HG02610 (cell line): ENCODE measurements at regions not wholly inside any gene's neighbourhood (a gene's known extent, or its start where the extent isn't known, plus 50 kb on each side); places are given as distances from the start of the nearest gene placed in this dataset.

Experiments
- ATAC-seq: cut with Tn5 transposase; IDR thresholded peaks from one replicate; pipeline ENCODE4 v1.9.1; 2021; ENCODE audit warnings: mild to moderate bottlenecking, moderate library complexity; ENCODE audit not compliant: unreplicated experiment

DNA sequence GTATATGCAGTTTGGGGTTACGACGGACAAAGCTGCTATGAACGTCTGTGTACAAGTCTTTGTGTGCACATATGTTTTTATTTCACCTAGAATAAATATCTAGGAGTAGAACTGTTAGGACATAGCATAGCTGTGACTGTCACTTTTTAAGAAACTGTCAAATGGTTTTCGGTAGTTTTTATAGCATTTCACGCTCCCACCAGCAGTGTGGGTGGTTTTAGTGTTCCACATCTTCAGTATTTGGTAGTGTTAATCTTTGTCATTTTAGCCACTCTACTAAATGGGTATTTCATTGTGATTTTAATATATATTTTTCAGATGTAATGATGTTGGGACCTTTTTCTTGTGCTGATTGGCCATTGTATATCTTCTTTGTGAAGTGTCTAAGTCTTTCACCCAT is 109.1 kb upstream of the BCAT1 start:
- ATAC-seq: no peak

DNA sequence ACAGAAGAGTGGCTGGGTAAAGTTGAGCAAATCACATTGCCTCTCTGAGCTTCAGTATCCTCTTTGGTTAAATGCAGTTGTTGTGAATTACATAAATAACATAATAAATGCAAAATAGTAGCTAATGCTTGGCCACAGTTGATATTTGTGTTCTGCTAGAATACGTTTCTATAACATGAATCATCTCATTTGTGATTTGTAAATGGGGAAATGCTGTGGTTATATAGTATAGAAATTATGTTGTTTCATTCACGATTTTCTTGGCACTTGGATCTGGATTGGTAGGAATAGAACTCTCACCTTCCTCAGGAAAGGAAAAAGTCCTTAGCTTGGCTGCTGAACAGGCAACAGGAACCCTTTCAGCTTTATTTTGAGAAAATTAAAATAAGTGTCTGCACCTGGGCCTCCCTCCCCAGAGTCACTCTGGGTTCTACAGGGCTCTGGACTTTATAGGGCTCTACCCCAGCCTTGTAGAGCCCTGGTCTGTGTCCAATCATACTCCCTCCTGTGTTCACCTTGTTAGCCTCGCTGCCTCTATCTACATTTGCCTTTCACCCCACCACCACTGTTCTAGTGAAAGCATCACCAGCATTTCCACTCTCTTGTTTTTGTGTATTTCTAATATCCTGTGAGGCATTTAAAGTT is 107.7 kb upstream of the BCAT1 start:
- no peak for ATAC-seq

DNA sequence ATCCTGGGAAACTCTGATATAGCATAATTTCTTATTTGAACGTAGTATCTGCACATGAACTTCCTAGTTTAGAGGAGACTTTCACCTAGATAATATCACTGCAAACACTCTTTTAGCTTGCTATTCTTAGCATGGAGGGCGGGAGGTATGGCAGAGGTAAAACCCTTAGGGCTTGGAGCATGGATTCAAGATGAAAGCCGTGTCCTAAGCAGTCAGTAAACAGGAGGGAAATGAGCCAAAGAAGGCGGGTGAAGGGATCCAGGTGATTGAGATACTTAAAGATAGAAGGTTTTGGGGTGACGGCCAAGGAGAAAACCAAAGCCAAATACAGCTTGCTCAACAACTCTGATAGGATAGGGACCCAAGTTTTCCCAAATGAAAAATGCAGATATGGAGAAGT is 107.1 kb upstream of the BCAT1 start:
- no peak for ATAC-seq

DNA sequence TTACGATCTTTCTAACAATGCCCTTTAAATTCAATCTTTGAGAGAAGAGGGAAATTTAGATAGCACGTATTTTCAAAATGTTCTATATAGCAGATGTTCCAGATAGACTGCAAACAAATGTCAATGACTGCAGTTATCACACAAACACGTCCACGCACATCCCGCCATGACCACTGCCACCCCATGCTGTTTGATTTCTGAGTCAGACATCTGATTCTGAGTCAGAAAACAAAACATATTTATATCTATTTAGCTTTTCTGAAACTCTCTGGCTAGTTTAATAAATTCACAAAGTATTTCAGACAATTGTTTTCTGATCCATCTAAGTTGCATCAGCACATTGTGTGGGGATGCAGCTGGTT is 105.9 kb upstream of the BCAT1 start:
- ATAC-seq: peak; percentile 23

DNA sequence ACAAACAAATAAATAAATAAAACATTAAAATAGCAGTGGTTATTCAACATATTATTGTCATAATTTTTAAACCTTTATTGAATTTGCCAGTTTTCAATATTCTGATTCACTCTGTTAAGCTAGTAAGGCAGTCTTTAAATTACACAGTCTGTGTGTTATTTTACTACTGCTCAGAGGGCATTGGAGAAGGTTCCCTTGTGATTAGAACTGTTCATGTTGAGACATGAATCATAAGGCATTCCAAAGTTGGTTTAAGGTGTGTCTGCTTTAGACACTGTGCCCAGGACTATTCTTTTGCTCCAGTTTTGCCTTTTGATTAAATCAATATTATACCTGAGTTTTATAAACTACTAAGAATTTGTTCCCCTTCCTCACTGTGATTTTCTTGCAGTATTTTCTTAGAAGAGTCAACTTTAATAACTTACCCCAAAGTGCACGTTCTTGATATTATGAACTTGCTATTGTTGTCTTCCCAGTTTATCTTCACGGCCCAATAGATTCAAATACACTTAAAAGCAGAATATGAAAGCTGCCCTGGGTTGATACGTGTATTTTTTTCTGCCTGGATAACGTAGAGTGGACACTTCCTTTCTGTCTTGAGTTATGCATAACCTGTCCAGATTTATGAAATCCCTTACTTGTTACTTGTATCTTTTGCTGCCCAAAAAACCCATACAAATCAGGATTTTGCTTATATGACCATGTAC is 105.3 kb upstream of the BCAT1 start:
- ATAC-seq: no peak

DNA sequence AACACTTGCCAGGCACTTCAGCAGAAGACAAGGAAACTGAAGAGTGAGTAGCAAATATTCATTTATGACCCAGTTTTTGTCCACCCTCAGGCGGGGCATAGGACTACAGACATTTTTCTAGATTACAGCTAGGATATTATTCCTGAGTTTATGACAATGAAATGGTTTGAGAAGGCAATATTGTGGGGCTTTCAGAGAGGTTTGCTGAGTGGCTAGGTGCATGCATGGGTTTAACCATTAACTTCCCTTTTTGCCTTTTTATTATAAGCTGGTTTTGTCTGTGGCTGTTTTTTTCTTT is 104.0 kb upstream of the BCAT1 start:
- ATAC-seq: no peak

DNA sequence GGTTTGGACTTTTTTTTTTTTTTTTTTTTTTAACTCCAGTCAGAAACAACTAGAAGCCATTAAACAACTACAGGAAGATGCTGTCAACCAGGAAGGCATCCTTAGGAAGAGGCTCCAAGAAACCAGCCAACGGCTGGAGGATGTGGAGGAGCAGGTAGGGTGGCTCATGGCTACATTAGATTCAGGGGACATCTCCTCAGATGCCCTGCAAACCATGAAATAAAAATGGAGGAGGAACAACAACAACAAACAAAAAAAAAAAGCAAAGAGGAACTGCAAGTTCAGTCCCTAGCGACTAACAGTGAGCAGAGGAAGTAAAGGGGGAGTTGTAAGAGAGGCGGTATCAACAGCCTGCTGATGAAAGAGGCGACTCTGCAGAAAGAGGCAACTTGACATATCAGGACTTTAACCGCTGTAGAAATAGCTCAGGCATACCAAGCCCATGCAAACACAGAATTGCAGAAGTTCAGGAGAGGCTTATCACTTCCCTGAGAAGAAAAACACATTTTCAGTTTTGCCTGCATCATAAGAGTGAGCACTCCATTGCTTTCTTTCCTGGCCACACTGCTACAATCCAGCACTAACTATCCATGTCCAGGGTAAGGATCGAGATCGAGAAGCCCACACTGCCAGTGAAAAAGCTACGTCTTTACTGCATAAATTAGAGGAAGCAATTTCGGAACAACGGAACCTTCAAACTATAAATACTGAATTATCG is 103.5 kb upstream of the BCAT1 start:
- peak; percentile 77 for ATAC-seq

DNA sequence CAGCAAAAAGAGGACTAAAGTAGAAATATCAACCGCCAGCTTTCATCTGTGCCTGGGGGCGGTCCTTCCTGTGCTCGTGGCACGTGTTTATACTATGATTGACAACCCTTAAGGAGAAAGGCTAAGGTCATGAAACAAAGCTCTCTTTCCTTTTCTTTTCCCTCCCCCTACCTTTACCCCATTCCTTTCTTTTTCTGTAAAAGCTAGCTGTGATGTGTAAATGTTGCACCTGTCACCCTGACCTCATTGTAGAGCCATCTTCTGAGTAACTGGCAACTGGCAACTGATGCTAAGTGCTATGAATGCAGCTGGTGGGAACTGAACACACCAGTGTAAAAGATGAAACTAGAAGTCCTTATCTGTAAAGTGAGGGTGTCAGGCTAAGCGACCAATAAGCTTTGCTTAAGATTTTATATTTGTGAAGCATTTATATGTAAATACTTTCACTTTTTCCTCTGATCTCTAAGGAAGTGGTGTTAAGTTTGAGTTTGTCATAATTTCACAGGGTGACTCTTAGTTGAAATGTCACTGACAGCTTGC is 102.8 kb upstream of the BCAT1 start:
- ATAC-seq: peak; percentile 54

DNA sequence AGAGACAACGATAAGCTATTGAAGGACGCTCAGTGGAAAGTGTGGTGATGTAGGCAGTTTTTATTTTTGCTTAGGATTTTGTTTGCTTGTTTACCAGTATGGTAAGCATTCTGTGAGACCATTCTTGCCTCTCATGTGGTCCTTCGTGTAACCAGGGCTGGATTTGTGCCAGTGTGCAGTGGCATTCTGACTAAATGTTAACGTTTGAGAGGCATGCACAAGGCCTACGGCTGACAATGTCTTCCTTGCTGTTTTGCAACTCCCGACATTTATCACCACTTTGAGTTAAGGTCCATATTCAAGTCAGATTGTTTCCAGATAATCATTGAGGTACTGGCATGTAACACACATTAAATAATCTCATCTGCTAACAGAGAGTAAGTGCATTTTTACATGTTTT is 102.3 kb upstream of the BCAT1 start:
- no peak for ATAC-seq

DNA sequence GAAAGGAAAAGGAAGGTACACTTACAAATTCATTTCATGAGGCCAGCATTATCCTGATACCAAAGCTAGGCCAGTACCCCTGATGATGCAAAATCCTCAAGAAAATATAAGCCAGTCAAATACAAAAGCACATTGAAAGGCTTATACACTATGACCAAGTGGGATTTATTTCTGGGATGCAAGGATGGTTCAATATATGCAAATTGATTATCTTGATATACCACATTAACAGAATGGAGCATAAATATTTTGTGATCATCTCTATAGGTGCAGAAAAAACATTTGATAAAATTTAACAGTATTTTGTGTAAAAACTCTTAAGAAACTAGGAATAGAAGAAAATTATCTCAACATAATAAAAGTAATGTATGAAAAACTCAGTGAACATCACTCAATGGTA is 97.0 kb upstream of the BCAT1 start:
- ATAC-seq: no peak

DNA sequence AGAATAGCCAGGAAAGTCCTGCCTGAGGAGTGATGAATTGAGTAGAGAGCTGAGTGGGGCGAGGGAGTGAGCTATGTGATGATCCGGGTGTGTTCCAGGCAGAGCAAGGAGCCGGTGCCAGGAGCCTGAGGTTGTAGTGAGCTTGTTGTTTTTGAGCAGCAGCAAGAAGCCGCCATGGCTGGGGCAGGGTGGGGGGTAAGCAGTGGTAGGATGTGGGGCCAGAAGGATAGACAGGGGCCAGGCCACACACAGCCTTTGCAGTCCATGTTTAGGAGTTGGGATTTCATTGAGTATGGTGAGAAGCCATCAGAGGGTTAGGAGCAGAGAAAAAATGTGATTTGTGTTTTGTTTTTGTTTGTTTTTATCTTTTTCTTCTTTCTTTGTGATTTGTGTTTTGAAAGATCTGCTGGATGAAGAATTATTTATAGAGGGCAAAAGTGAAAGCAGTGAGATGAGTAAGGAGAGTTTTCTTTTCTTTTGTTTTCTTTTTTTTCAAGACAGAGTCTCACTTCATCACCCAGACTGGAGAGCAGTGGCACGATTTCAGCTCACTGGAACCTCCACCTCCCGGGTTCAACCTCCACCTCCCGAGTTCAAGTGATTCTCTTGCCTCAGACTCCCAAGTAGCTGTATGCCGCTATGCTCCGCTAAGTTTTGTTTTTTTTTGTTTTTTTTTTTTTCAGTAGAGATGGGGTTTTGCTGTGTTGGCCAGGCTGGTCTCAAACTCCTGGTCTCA is 92.3 kb upstream of the BCAT1 start:
- ATAC-seq: peak; percentile 91

DNA sequence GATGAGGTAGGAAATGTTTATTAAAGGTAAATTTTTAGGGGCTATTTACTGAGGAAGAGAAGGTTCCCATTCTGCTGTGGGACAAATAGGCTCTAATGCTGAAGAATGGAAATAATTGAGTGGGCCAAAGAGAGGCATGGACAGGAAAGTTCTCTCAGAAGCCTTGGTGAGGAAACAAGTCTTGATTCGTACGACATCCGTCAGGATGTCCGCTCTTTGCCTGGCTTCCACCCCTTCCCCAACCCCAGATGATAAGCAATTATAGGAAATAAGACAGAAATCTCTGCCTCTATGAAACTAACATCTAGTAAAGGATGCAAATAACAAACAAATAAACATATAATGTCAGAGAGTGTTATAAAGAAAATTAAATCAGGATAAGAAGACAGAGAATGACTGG is 91.7 kb upstream of the BCAT1 start:
- no peak for ATAC-seq

DNA sequence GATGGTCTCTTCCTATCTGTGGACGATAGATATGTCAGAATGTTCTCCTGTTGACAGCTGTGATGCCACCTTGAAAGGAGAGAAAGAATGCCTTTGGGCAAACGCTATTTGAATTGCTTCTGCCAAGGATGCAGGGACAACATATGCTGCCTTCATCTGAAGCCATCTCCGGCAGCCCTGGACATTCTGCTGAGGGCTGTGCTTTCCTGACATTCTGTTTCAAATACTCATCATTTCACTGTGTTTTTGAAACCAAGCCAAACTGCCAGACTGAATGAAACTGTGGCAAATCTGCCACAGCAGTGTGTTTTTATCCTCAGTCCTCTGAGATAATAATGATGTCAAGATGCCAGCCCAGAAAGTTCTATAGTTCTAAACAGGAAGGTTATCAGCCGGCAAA is 85.8 kb upstream of the BCAT1 start:
- ATAC-seq: no peak

DNA sequence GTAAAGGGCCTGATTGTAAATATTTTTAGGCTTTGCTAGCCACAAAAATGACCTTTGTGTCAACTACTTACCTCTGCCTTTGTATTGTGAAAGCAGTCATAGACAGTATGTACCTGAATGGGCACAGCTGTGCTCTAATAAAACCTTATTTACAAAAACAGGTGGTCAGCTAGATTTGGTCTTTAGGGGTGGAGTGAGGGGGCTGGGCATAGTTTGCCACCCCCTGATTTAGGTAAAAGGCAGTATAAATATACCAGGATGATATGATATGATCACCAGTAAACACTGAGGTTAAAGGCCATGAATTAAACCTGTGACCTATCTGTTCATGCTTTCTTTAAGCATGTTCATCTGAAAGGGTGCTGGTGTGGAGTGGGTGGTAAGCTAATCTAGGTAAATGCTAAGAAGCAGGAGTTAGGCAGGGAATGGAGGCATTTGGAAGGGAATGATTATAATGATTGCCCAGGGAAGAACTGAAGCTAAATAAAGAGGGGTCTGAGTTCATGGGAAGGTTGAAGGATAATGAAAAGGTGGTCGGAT is 77.1 kb upstream of the BCAT1 start:
- ATAC-seq: no peak

DNA sequence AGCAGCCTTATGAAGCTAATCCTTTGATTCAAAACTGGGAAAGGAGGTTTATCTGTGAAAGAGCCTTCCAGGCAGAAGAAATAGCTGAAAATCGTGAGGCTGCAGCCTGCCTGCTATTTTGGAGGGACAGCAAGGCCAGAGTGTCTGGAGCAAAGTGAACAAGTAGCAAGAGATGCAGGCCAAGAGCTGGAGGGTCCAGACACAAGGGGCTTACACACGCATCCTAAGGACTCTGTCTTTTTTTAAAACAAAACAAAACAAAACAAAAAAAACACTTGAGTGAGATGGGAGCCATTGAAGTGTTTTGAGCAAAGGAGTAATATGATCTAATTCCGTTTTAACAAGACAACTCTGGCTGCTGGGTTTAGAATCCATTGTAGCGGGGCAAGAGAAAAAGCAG is 76.4 kb upstream of the BCAT1 start:
- no peak for ATAC-seq

DNA sequence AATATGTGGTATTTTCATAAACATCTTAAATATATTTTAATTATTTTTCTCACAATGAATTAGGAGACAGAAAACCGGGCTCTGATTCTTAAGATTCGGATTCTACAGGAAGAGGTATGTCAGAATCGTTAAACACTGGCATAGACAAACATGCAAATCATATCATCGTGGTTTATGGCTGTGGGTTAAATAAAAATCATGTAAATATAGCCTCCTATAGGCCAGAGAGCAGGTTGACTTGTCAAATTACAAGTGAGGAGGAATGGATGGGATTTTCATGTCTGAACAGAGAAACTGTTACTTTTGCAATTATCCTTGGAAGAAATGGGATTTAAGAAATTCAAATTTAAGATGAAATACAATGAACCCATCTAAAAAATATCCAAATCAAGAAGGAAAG is 74.9 kb upstream of the BCAT1 start:
- peak; percentile 43 for ATAC-seq

DNA sequence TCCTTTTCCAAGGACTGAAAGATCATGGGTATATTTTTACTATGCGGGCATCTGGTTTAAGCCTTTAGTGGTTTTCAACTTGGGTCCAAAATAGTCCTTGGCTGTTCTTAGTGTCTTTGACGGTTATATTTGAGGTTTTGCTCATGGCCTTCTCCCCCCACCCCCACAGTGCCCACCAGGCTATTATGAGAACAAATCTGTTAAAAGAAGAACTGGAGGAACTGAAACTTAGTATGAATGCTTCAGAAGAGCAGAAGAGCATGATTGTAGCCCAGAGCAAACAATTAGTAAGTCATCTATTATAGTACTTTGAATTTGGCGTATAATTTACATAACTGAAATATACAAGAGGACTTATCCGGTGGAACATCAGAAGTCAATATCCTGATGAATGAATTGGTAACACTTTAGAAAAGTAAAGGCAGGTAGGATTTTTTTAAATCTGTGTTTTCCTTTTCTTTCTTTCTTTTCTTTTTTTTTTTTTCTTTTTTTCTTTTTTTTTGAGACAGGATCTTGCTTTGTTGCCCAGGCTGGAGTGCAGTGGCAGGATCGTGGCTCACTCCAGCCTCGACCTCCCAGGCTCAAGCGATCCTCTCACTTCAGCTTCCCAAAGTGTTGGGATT is 71.8 kb upstream of the BCAT1 start:
- peak; percentile 87 for ATAC-seq

DNA sequence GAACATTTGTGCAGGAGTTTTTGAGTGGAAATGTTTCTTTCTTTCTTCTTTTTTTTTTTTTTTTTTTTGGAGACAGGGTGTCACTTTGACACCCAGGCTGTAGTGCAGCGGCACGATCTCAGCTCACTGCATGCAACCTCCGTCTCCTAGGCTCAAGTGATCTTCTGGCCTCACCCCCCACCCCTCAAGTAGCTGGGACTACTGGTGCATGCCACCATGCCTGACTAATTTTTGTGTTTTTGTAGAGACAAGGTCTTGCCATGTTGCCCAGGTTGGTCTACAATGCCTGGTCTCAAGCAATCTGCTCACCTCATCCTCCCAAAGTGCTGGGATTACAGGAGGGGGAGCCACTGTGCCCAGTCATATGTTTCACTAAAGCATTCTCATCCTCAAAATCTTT is 69.2 kb upstream of the BCAT1 start:
- ATAC-seq: no peak

DNA sequence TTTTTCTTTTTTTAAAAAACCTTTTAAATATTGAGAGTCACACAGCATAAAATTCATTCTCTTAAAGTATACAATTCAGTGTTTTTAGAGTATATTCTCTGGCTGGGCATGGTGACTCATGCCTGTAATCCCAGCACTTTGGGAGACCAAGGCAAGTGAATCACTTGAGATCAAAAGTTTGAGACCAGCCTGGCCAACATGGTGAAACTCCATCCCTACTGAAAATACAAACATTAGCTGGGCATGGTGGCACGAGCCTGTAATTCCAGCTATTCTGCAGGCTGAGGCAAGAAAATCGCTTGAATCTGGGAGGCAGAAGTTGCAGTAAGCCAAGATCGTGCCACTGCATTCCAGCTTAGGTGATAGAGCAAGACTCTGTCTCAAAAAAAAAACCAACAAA is 68.4 kb upstream of the BCAT1 start:
- ATAC-seq: no peak

DNA sequence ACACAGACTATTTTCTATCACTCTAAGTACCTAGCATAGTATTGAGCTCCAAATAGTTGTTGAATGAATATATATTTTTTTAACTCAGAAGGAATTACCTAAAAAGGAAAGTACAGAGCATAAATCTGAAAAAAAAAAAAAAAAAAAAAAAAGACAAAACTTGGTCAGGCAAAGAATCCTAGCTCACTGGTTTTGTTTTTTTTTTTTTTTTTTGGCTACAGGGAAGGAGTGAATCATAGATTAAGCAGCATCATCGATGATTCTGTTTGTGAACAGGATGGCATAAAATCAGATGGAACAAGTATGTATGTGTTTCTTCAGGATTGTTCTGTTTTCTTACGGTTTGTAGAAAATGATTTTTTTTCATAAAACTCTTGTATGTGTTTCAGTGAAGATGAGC is 66.1 kb upstream of the BCAT1 start:
- ATAC-seq: no peak

DNA sequence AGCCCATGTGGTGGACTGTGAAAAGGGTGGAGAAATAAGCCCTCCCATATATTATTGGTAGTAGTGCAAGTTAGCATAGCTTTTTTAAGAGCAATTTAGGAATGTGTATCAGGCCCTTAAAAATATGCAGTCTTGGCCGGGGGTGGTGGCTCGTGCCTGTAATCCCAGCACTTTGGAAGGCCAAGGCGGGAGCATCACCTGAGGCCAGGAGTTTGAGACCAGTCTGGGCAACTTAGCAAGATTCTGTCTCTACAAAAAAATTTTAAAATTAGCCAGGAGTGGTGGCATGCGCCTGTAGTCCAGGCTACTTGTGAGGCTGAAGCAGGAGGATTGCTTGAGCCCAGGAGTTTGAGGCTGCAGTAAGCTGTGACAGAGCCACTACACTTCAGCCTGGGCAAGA is 64.2 kb upstream of the BCAT1 start:
- no peak for ATAC-seq
